ENCODE measurements at regions not wholly inside any gene's neighbourhood (a gene's known extent, or its start where the extent isn't known, plus 50 kb on each side); places are given as distances from the start of the nearest gene placed in this dataset.
"Not testable (repeated sequence)": the region's sequence is repeated elsewhere in the genome, so short reads cannot be mapped to it uniquely, and the experiment has no call there.

GRCh38 chr18:70421471-70422390 is 132.9 kb downstream of the SOCS6 start:
- DNase-seq (ENCODE audit: low read depth): peak; percentile 79

GRCh38 chr18:70420146-70420898 is 131.5 kb downstream of the SOCS6 start:
- peak; percentile 64 for DNase-seq (ENCODE audit: low read depth)

- no peak for DNase-seq (ENCODE audit: low read depth)
Measured at GRCh38 chr18:70419526-70419925, 130.7 kb downstream of the SOCS6 start.

GRCh38 chr18:70418546-70419311 is 129.9 kb downstream of the SOCS6 start:
- DNase-seq (ENCODE audit: low read depth): no peak

GRCh38 chr18:70417847-70418246 is 129.0 kb downstream of the SOCS6 start:
- no peak for DNase-seq (ENCODE audit: low read depth)

- DNase-seq (ENCODE audit: low read depth): no peak
Measured at GRCh38 chr18:70416496-70416895, 127.7 kb downstream of the SOCS6 start.

- DNase-seq (ENCODE audit: low read depth): no peak
Measured at GRCh38 chr18:70415823-70416488, 127.1 kb downstream of the SOCS6 start.

- DNase-seq (ENCODE audit: low read depth): no peak
Measured at GRCh38 chr18:70414315-70414900, 125.6 kb downstream of the SOCS6 start.

- no peak for DNase-seq (ENCODE audit: low read depth)
Measured at GRCh38 chr18:70413455-70413854, 124.6 kb downstream of the SOCS6 start.

GRCh38 chr18:70411876-70412435 is 123.1 kb downstream of the SOCS6 start:
- DNase-seq (ENCODE audit: low read depth): no peak

GRCh38 chr18:70411307-70411706 is 122.5 kb downstream of the SOCS6 start:
- no peak for DNase-seq (ENCODE audit: low read depth)

- no peak for DNase-seq (ENCODE audit: low read depth)
Measured at GRCh38 chr18:70405052-70405451, 116.2 kb downstream of the SOCS6 start.

- DNase-seq (ENCODE audit: low read depth): no peak
Measured at GRCh38 chr18:70400476-70400875, 111.6 kb downstream of the SOCS6 start.

GRCh38 chr18:70398076-70398475 is 109.2 kb downstream of the SOCS6 start:
- no peak for DNase-seq (ENCODE audit: low read depth)

GRCh38 chr18:70397259-70397925 is 108.5 kb downstream of the SOCS6 start:
- no peak for DNase-seq (ENCODE audit: low read depth)

- DNase-seq (ENCODE audit: low read depth): not testable (repeated sequence)
Measured at GRCh38 chr18:70395771-70396170, 106.9 kb downstream of the SOCS6 start.

GRCh38 chr18:70394672-70395071 is 105.8 kb downstream of the SOCS6 start:
- no peak for DNase-seq (ENCODE audit: low read depth)

- peak; percentile 68 for DNase-seq (ENCODE audit: low read depth)
Measured at GRCh38 chr18:70390371-70391090, 101.7 kb downstream of the SOCS6 start.

GRCh38 chr18:70389036-70389435 is 100.2 kb downstream of the SOCS6 start:
- DNase-seq (ENCODE audit: low read depth): not testable (repeated sequence)

GRCh38 chr18:70387027-70387426 is 98.2 kb downstream of the SOCS6 start:
- DNase-seq (ENCODE audit: low read depth): no peak

Measured in HS-5 (cell line).